ENCODE measurements at regions not wholly inside any gene's neighbourhood (a gene's known extent, or its start where the extent isn't known, plus 50 kb on each side); places are given as distances from the start of the nearest gene placed in this dataset.

DNA sequence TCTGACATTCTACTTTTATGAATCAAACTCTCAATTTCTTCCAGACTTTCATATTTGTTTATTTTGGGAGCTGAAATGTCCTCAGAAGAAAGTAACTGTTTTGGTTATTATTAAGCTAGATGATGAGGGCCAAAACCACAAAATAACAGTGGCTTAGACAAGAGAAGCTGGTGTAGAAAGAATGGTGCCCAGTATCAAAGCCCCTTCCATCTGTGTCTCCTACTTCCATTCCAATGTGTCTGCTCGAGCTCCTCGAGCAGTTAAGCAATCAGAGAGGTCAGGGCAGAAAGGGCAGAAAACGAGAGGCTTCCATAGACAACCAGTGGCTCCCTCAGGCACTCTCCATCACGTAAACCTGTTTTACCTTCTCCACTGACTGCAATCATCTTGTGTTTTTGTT, 59.7 kb upstream of the MAGI1 start:
- TF ChIP-seq POLR2AphosphoS5 (IDR thresholded peaks at IDR 0.05) (no peak), EP300 (IDR thresholded peaks at IDR 0.05) (no peak), POLR2A (IDR thresholded peaks at IDR 0.05) (no peak)

All from stomach (tissue), 4 donors.